Osteocyte (in vitro differentiated cells): ENCODE measurements at regions not wholly inside any gene's neighbourhood (a gene's known extent, or its start where the extent isn't known, plus 50 kb on each side); places are given as distances from the start of the nearest gene placed in this dataset.

Experiments
- DNase-seq: peaks from one replicate; pipeline ENCODE4 v3.0.0; 2021; ENCODE audit warnings: mixed read lengths; ENCODE audit not compliant: unreplicated experiment; ENCODE audit errors: extremely low spot score
- H3K27ac Mint-ChIP-seq: one replicate; pipeline ENCODE4 v1.8.0; 2021; ENCODE audit warnings: mild to moderate bottlenecking, mixed read lengths; ENCODE audit not compliant: unreplicated experiment
- H3K27me3 Mint-ChIP-seq: one replicate; pipeline ENCODE4 v1.8.0; 2021; ENCODE audit warnings: mixed read lengths; ENCODE audit not compliant: unreplicated experiment
- H3K36me3 Mint-ChIP-seq: one replicate; pipeline ENCODE4 v1.8.0; 2021; ENCODE audit warnings: mixed read lengths; ENCODE audit not compliant: unreplicated experiment
- H3K4me1 Mint-ChIP-seq: one replicate; pipeline ENCODE4 v1.8.0; 2021; ENCODE audit warnings: mixed read lengths; ENCODE audit not compliant: unreplicated experiment
- H3K4me3 Mint-ChIP-seq: one replicate; pipeline ENCODE4 v1.8.0; 2021; ENCODE audit warnings: mild to moderate bottlenecking, moderate library complexity, mixed read lengths; ENCODE audit not compliant: unreplicated experiment
- H3K9me3 Mint-ChIP-seq: one replicate; pipeline ENCODE4 v1.8.0; 2021; ENCODE audit warnings: mixed read lengths; ENCODE audit not compliant: unreplicated experiment
- CTCF ChIP-seq: fragments of 200-600 bp; sonication (generic); IDR thresholded peaks from 2 replicates; pipeline ENCODE4 v1.5.0; 2021; ENCODE audit warnings: antibody characterized with exemption, mild to moderate bottlenecking, moderate library complexity

DNA sequence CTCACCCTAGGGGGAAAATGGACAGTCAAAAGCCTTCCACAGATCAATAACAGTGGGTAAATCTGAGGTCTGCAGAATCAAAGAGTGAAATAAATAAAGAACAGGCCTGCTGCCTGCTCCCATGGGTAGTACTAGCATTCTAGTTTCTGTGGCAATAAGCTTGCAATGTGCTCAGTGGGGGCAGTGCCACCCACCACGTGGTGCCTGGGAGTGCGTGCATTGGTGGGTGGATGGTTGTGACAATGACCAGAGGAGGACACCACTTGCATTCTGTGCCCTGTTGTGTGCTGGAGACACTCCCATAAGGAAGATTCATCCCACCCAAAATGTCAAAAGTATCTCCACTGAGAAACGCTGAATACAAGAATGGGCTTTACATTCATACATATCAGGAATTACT, 95.5 kb upstream of the NEDD9 start:
- no peak overlapping the region for H3K4me3 Mint-ChIP-seq
- no peaks in the 10 kb centered on the region for H3K27me3 Mint-ChIP-seq
- H3K27ac Mint-ChIP-seq = no peak overlapping the region
- H3K9me3 Mint-ChIP-seq = no peaks in the 10 kb centered on the region
- no peak for TF ChIP-seq CTCF
- peaks cover 9% of the 10 kb centered on the region for H3K4me1 Mint-ChIP-seq
- DNase-seq = no peak
- H3K36me3 Mint-ChIP-seq = no peaks in the 10 kb centered on the region

DNA sequence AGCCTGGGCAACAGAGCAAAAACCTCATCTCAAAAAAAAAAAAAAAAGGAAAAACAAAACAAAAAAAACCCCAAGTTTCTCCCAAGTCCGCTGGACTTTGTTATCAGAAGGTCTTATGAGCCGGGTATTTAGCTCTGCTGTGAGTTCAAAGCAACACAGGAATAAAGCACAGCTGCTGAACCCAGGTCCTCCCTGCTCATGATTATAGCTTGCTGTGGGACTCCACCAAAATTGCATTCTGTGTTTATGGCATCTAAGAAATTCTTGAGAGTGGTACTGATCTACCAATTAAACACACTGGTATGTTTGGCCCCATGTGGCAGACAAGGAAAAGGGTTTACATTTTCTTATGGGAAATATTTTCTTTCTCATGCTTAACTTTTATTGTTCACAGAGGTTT, 93.6 kb upstream of the NEDD9 start:
- Mint-ChIP-seq H3K4me1 (peaks cover 9% of the 10 kb centered on the region), H3K4me3 (no peak overlapping the region), H3K27ac (no peak overlapping the region), H3K27me3 (no peaks in the 10 kb centered on the region), H3K9me3 (no peaks in the 10 kb centered on the region), H3K36me3 (no peaks in the 10 kb centered on the region)
- no peak for TF ChIP-seq CTCF
- DNase-seq = no peak

DNA sequence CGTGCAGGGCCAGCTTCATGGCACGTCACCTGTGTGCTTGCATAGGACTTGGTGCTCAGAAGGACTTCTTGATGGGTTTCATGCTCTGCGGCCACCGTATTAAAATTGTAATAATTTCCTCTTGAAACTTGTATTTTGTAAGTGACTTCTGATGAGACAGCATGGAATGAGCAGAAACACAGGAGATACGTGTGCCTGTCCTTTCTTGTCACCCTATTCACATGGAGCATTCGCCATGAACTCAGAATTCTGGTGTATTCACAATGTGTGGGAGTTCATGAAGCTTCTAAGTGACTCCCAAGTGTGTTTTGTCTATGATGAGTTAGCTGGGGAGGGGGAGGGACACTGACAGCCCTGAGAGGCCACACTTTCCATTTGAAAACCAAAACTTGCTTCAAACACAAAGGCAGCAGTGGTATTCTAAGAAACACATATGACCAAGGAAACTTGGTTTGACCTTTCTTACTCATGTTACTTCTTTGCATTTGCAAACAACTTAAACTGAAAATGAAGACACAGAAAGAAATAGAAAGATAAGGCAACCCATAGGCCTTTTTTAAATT, 92.1 kb upstream of the NEDD9 start:
- Mint-ChIP-seq H3K36me3 (no peaks in the 10 kb centered on the region), H3K27me3 (no peaks in the 10 kb centered on the region), H3K4me1 (peaks cover 10% of the 10 kb centered on the region), H3K27ac (no peak overlapping the region), H3K4me3 (no peak overlapping the region), H3K9me3 (no peaks in the 10 kb centered on the region)
- DNase-seq = no peak
- no peak for TF ChIP-seq CTCF

GRCh38 chr6:11323666-11324452, 91.4 kb upstream of the NEDD9 start:
- no peak for TF ChIP-seq CTCF
- no peak for DNase-seq
- Mint-ChIP-seq H3K27ac (no peak overlapping the region), H3K9me3 (no peaks in the 10 kb centered on the region), H3K36me3 (no peaks in the 10 kb centered on the region), H3K4me1 (peaks cover 17% of the 10 kb centered on the region), H3K27me3 (no peaks in the 10 kb centered on the region), H3K4me3 (no peak overlapping the region)

DNA sequence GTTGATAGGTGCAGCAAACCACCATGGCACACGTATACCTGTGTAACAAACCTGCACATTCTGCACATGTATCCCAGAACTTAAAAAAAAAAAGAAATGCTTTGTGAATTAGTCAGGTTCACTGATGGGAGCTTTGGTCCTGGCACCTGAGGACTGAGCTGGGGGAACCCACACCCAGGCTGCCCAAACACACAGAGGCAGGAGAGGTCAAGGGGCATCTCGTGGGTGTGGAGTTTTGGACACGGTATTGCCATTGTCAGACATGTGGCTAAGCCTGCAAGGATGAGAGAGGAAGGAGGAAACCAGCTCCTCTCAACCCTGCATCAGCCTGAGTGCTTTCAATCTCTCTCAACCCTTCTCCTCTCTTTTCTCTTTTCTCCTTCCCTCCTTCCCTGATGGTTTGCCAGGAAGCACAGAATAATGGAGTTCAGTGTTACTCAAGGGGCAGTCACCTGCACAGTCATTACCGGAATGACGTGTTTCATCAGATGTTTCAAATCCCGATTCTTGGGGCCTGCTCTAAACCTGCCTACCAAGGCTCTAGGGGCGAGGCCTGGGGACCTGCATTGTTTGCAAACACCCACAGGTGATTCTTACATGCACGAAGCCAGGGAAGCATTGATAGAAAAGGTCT, 89.9 kb upstream of the NEDD9 start:
- TF ChIP-seq CTCF = no peak
- Mint-ChIP-seq H3K4me3 (no peak overlapping the region), H3K27me3 (no peaks in the 10 kb centered on the region), H3K36me3 (no peaks in the 10 kb centered on the region), H3K27ac (no peak overlapping the region), H3K4me1 (peaks cover 31% of the 10 kb centered on the region), H3K9me3 (no peaks in the 10 kb centered on the region)
- DNase-seq = no peak
